Fibroblast of skin of left quadriceps (primary cell): ENCODE measurements at regions not wholly inside any gene's neighbourhood (a gene's known extent, or its start where the extent isn't known, plus 50 kb on each side); places are given as distances from the start of the nearest gene placed in this dataset.
"Not testable (repeated sequence)": the region's sequence is repeated elsewhere in the genome, so short reads cannot be mapped to it uniquely, and the experiment has no call there.

Source experiments
- DNase-seq, 2 experiments: peaks; one replicate each; pipeline ENCODE4 v3.0.0-alpha.2; 2013; ENCODE audit warnings: low read depth in 2 of 2

- DNase-seq = peak in 1 of 2 experiments; percentile 9
Observed at GRCh38 chr7:89401099-89401498, 605.6 kb upstream of the TEX47 start.

GRCh38 chr7:89401690-89402089 is 606.2 kb upstream of the TEX47 start:
- DNase-seq = no peak

GRCh38 chr7:89451911-89452310 is 656.4 kb upstream of the TEX47 start:
- DNase-seq = no peak

- DNase-seq = no peak
Observed at GRCh38 chr7:89456556-89456955, 661.0 kb upstream of the TEX47 start.

GRCh38 chr7:89458114-89458513 is 662.6 kb upstream of the TEX47 start:
- DNase-seq = no peak

- no peak for DNase-seq
Observed at GRCh38 chr7:89474456-89474855, 678.9 kb upstream of the TEX47 start.

- no peak for DNase-seq
Observed at GRCh38 chr7:89477991-89478390, 676.3 kb upstream of the STEAP1 start.

GRCh38 chr7:89495704-89496103 is 658.6 kb upstream of the STEAP1 start:
- DNase-seq = no peak

- no peak for DNase-seq
Observed at GRCh38 chr7:89500084-89500483, 654.2 kb upstream of the STEAP1 start.

GRCh38 chr7:89503281-89503680 is 651.0 kb upstream of the STEAP1 start:
- DNase-seq = no peak

- DNase-seq = no peak
Observed at GRCh38 chr7:89507034-89507433, 647.2 kb upstream of the STEAP1 start.

- no peak for DNase-seq
Observed at GRCh38 chr7:89511900-89512299, 642.4 kb upstream of the STEAP1 start.

- no peak for DNase-seq
Observed at GRCh38 chr7:89514970-89515369, 639.3 kb upstream of the STEAP1 start.

- no peak for DNase-seq
Observed at GRCh38 chr7:89517815-89518214, 636.5 kb upstream of the STEAP1 start.

- DNase-seq = no peak
Observed at GRCh38 chr7:89549768-89550167, 604.5 kb upstream of the STEAP1 start.

GRCh38 chr7:89554209-89554608 is 600.1 kb upstream of the STEAP1 start:
- DNase-seq = peak; percentile 1 to 2

- no peak for DNase-seq
Observed at GRCh38 chr7:89559596-89559995, 594.7 kb upstream of the STEAP1 start.

- DNase-seq = no peak
Observed at GRCh38 chr7:89563597-89563996, 590.7 kb upstream of the STEAP1 start.

- no peak for DNase-seq
Observed at GRCh38 chr7:89584896-89585295, 569.4 kb upstream of the STEAP1 start.

GRCh38 chr7:89593125-89593524 is 561.1 kb upstream of the STEAP1 start:
- DNase-seq = no peak

GRCh38 chr7:89602984-89603383 is 551.3 kb upstream of the STEAP1 start:
- no peak for DNase-seq

GRCh38 chr7:89605362-89605761 is 548.9 kb upstream of the STEAP1 start:
- DNase-seq = no peak

GRCh38 chr7:89606511-89606910 is 547.8 kb upstream of the STEAP1 start:
- no peak for DNase-seq

- no peak for DNase-seq
Observed at GRCh38 chr7:89607792-89608191, 546.5 kb upstream of the STEAP1 start.

- not testable (repeated sequence) for DNase-seq
Observed at GRCh38 chr7:89616829-89617228, 537.4 kb upstream of the STEAP1 start.
